T-helper 1 cell treated with Interleukin-12 subunit alpha and Interleukin-12 subunit beta and Interleukin-4 antibody, amounts not matched to agents 30 μg/mL and 1 μg/mL, for 36 hours (primary cell): ENCODE measurements at regions not wholly inside any gene's neighbourhood (a gene's known extent, or its start where the extent isn't known, plus 50 kb on each side); places are given as distances from the start of the nearest gene placed in this dataset.

Source experiments
- H3K27ac Mint-ChIP-seq: one replicate; pipeline ENCODE4 v1.8.0; 2021; ENCODE audit warnings: mild to moderate bottlenecking, mixed read lengths
- H3K27me3 Mint-ChIP-seq: one replicate; pipeline ENCODE4 v1.8.0; 2021; ENCODE audit warnings: low read depth, mixed read lengths
- H3K36me3 Mint-ChIP-seq: one replicate; pipeline ENCODE4 v1.8.0; 2021; ENCODE audit warnings: low read depth, mixed read lengths
- H3K4me1 Mint-ChIP-seq: one replicate; pipeline ENCODE4 v1.8.0; 2021; ENCODE audit warnings: low read depth, mixed read lengths
- H3K4me3 Mint-ChIP-seq: one replicate; pipeline ENCODE4 v1.8.0; 2021; ENCODE audit warnings: mild to moderate bottlenecking, moderate library complexity, mixed read lengths
- H3K9me3 Mint-ChIP-seq: one replicate; pipeline ENCODE4 v1.8.0; 2021; ENCODE audit warnings: mixed read lengths

GRCh38 chr6:26149240-26149639 is 62.0 kb downstream of the HFE start:
- peaks cover 5% of the 10 kb centered on the region for H3K27me3 Mint-ChIP-seq
- H3K4me1 Mint-ChIP-seq, result peaks cover 6% of the 10 kb centered on the region
- H3K9me3 Mint-ChIP-seq, result no peaks in the 10 kb centered on the region
- no peak overlapping the region for H3K27ac Mint-ChIP-seq
- no peaks in the 10 kb centered on the region for H3K36me3 Mint-ChIP-seq
- H3K4me3 Mint-ChIP-seq, result no peak overlapping the region

DNA sequence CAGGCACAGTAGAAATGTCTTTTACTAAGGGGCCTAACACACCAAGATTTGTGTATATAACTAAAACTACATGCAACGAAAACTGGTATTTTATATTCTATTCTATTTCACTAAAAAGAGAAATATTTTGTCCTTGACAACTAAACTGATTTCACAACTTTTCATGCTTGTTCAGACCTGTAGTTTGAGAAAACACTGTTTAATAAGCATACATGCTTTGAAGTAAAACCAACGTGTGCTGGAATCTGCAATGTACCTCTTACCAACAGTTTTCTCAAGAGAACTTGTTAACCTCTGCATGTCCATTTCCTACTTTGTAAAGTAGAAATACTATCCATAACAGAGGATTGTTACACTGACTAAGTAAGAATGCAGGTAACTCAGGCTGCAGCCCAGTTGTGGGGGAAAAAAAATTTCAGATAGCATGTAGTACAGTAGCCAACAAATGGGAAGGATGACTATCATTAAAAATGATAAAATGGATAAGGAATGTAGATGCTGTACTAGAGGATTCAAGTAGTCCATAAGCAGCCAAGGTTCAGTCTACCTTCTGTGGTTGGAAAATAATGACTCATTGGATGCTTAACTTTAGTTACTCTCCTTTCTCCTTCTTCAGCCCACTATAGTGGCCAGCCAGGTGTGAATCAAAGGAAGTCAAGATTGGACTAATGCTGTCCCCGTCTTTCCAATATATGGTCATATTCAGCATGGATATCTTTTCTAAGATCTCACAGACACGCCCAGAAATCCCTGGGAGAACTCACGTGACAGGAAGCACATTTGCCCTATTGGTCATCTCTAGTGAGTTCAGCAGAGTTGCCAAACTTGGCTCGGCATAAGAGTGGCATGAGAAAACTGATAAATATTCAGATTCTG is 65.2 kb downstream of the HFE start:
- Mint-ChIP-seq H3K27ac (no peak overlapping the region), H3K36me3 (peaks cover under 1% of the 10 kb centered on the region), H3K4me1 (peaks cover 21% of the 10 kb centered on the region), H3K27me3 (peaks cover 14% of the 10 kb centered on the region), H3K9me3 (no peaks in the 10 kb centered on the region), H3K4me3 (no peak overlapping the region)

GRCh38 chr6:26155061-26155930 is 68.1 kb downstream of the HFE start:
- H3K4me1 Mint-ChIP-seq, result peaks cover 34% of the 10 kb centered on the region
- H3K27me3 Mint-ChIP-seq, result peaks cover 22% of the 10 kb centered on the region
- no peaks in the 10 kb centered on the region for H3K9me3 Mint-ChIP-seq
- H3K4me3 Mint-ChIP-seq, result peak overlapping the region; percentile 89
- H3K36me3 Mint-ChIP-seq, result peaks cover 9% of the 10 kb centered on the region
- H3K27ac Mint-ChIP-seq, result peak overlapping the region; percentile 98

DNA sequence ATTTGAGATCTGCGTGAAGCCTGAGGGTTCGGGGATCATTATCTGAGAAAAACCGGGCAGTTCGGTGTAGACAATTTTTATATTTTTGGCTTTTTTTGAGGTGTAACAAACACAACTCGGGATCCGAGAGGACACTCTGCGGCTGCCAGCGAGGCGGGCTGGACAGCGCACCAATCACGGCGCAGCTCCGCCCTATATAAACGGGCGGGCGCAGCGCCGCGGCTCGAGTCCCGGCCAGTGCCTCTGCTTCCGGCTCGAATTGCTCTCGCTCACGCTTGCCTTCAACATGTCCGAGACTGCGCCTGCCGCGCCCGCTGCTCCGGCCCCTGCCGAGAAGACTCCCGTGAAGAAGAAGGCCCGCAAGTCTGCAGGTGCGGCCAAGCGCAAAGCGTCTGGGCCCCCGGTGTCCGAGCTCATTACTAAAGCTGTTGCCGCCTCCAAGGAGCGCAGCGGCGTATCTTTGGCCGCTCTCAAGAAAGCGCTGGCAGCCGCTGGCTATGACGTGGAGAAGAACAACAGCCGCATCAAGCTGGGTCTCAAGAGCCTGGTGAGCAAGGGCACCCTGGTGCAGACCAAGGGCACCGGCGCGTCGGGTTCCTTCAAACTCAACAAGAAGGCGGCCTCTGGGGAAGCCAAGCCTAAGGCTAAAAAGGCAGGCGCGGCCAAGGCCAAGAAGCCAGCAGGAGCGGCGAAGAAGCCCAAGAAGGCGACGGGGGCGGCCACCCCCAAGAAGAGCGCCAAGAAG is 69.0 kb downstream of the HFE start:
- Mint-ChIP-seq H3K36me3 (peaks cover 9% of the 10 kb centered on the region), H3K27ac (peak overlapping the region; percentile 98), H3K27me3 (peaks cover 18% of the 10 kb centered on the region), H3K9me3 (no peaks in the 10 kb centered on the region), H3K4me3 (peak overlapping the region; percentile 89), H3K4me1 (peaks cover 35% of the 10 kb centered on the region)

DNA sequence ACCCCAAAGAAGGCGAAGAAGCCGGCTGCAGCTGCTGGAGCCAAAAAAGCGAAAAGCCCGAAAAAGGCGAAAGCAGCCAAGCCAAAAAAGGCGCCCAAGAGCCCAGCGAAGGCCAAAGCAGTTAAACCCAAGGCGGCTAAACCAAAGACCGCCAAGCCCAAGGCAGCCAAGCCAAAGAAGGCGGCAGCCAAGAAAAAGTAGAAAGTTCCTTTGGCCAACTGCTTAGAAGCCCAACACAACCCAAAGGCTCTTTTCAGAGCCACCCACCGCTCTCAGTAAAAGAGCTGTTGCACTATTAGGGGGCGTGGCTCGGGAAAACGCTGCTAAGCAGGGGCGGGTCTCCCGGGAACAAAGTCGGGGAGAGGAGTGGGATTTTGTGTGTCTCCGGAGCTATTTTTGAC is 69.6 kb downstream of the HFE start:
- Mint-ChIP-seq H3K4me1 (peaks cover 35% of the 10 kb centered on the region), H3K4me3 (peak overlapping the region; percentile 89), H3K27me3 (peaks cover 17% of the 10 kb centered on the region), H3K9me3 (no peaks in the 10 kb centered on the region), H3K36me3 (peaks cover 9% of the 10 kb centered on the region), H3K27ac (peak overlapping the region; percentile 98)

DNA sequence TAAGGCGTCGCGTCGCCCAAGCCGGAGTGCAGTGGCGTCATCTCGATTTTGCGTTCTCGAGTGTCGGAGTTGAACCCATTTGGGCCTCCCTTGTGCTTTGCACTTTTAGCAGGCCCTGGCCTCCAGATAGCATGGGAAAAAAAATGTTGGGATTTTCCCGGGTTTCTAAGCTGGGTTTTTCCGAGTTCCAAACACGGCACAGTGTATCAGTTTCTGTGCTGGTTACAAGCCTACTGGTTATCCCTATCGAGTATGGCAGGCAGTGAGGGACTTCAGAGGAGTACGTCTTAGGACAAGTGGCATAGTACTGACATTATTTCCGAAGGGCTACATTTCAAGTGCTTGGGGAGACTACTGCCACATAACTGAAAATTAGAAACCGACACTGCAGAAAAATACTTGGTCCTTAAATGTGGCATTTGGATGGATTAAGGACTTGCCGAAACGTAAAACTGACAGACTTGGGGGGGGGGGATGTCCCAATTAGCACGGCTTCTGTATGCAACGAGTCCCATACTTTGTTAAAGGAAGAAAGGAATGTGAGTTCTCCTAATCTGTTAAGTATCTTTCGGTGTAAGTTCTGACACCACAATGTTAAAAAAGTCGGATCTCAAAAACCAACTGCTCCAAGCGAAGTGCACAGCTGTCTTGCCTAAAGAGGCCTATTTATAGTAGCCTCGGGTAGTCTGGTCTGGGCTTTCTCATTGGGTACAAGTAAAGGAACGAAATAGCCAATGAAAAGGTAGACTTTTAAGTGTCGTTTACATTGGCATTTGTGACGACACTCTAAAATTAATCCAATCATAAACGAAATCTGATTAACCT is 70.2 kb downstream of the HFE start:
- Mint-ChIP-seq H3K4me3 (peak overlapping the region; percentile 89), H3K9me3 (no peaks in the 10 kb centered on the region), H3K27ac (peak overlapping the region; percentile 98), H3K4me1 (peaks cover 38% of the 10 kb centered on the region), H3K36me3 (peaks cover 9% of the 10 kb centered on the region), H3K27me3 (peaks cover 17% of the 10 kb centered on the region)

GRCh38 chr6:26158076-26158580 is 70.9 kb downstream of the HFE start:
- Mint-ChIP-seq H3K9me3 (no peaks in the 10 kb centered on the region), H3K4me3 (peak overlapping the region; percentile 89), H3K27ac (peak overlapping the region; percentile 98), H3K4me1 (peaks cover 38% of the 10 kb centered on the region), H3K27me3 (peaks cover 17% of the 10 kb centered on the region), H3K36me3 (peaks cover 9% of the 10 kb centered on the region)

- peaks cover 17% of the 10 kb centered on the region for H3K27me3 Mint-ChIP-seq
- no peaks in the 10 kb centered on the region for H3K9me3 Mint-ChIP-seq
- peak overlapping the region; percentile 98 for H3K27ac Mint-ChIP-seq
- H3K36me3 Mint-ChIP-seq, result peaks cover 12% of the 10 kb centered on the region
- peak overlapping the region; percentile 89 for H3K4me3 Mint-ChIP-seq
- peaks cover 40% of the 10 kb centered on the region for H3K4me1 Mint-ChIP-seq
These were observed 71.5 kb downstream of the HFE start for GRCh38 chr6:26158581-26159356.

DNA sequence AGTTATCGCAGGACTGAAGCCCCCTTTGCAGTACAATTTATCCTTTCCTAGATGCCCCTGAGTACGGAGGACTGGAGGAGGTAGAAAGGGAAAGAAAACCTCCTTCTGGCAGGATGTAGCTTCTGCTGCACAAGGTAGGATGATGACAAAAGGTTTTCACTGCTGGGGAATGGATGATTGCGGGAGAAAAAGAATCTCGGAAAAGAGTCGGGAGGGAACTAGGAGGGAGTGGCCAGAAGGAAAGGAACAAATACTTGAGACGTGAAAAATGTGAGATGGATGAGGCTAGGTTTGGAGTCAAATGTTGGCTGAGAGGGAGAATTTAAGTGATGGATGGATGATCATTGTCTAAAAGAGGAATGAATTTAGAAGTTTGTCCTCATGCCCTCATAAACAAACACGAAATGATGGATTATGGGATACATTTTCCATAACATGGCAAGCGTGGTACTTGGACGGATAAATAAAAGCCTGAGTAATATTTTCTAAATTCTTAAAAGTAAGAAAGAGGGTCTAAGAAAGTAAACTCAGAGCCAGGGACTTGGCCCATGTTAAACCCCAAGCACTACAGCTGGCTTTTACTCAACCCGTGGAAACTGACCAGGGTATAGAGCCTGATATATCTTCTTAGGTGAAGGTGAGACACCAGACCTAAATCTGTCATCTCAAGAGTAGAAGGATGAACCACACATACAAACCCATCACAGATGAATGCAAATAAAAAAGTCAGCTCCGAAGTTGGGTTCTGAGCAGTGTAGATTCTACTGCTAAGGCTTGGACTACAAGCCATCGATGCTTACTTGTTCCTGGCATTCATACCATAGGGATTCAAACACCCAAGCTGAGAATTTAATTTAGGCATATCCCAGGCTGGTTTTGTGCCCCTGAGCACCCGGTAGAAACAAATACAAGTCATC is 72.4 kb downstream of the HFE start:
- peak overlapping the region; percentile 89 for H3K4me3 Mint-ChIP-seq
- peaks cover 17% of the 10 kb centered on the region for H3K27me3 Mint-ChIP-seq
- H3K36me3 Mint-ChIP-seq, result peaks cover 14% of the 10 kb centered on the region
- H3K9me3 Mint-ChIP-seq, result no peaks in the 10 kb centered on the region
- H3K4me1 Mint-ChIP-seq, result peaks cover 42% of the 10 kb centered on the region
- H3K27ac Mint-ChIP-seq, result peak overlapping the region; percentile 98

DNA sequence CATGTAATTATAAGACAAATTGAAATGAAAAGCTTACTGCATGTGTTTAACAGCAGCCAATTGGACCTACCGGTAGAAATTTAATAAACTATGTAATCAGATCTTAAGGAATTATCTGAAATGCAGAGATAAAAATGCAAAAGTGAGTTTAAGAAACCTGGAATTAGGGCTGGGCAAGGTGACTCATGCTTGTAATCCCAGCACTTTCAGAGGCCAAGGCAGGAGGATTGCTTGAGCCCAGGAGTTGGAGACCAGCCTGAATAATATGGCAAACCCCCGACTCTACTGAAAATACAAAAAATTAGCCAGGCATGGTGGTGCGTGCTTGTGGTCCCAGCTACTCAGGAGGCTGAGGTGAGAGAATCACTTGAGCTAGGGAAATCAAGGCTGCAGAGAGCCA is 74.1 kb downstream of the HFE start:
- Mint-ChIP-seq H3K9me3 (no peaks in the 10 kb centered on the region), H3K27me3 (peaks cover 16% of the 10 kb centered on the region), H3K4me3 (no peak overlapping the region), H3K36me3 (peaks cover 22% of the 10 kb centered on the region), H3K4me1 (peaks cover 42% of the 10 kb centered on the region), H3K27ac (no peak overlapping the region)

- H3K27ac Mint-ChIP-seq, result no peak overlapping the region
- H3K27me3 Mint-ChIP-seq, result peaks cover 9% of the 10 kb centered on the region
- H3K4me3 Mint-ChIP-seq, result no peak overlapping the region
- peaks cover 46% of the 10 kb centered on the region for H3K4me1 Mint-ChIP-seq
- H3K36me3 Mint-ChIP-seq, result peaks cover 26% of the 10 kb centered on the region
- H3K9me3 Mint-ChIP-seq, result no peaks in the 10 kb centered on the region
These were observed 75.2 kb downstream of the HFE start for GRCh38 chr6:26162399-26162798.

- Mint-ChIP-seq H3K9me3 (no peaks in the 10 kb centered on the region), H3K36me3 (peaks cover 21% of the 10 kb centered on the region), H3K4me1 (peaks cover 39% of the 10 kb centered on the region), H3K27me3 (no peaks in the 10 kb centered on the region), H3K4me3 (no peak overlapping the region), H3K27ac (no peak overlapping the region)
These were observed 76.3 kb downstream of the HFE start for GRCh38 chr6:26163427-26164119.
